Central memory CD4-positive, alpha-beta T cell (primary cell): ENCODE measurements at regions not wholly inside any gene's neighbourhood (a gene's known extent, or its start where the extent isn't known, plus 50 kb on each side); places are given as distances from the start of the nearest gene placed in this dataset.
"Not testable (repeated sequence)": the region's sequence is repeated elsewhere in the genome, so short reads cannot be mapped to it uniquely, and the experiment has no call there.

Source experiments
- DNase-seq: peaks from one replicate; pipeline ENCODE4 v3.0.0; 2022

- DNase-seq = no peak
Observed at GRCh38 chr4:18105030-18106011, 83.8 kb upstream of the LCORL start.

GRCh38 chr4:18103876-18104605 lies 82.5 kb upstream of the LCORL start:
- no peak for DNase-seq

DNA sequence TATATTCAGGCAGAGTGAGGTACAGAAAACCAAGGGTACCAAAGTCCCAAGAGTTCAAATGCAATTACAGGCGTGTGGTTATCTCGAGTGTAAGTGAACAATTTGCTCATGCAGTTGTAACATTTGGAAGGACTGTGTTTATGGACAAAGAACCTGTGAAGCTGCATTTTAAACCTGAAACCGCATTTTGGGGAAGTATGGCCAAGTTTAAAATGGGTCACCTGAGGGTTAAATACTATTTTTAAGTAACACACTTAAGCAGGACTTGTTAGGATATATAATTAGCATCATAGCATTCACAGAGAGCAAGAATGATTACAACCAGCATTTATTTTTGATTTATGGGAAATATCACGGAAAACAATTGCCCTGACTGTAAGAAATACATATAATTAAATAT lies 79.1 kb upstream of the LCORL start:
- no peak for DNase-seq

DNA sequence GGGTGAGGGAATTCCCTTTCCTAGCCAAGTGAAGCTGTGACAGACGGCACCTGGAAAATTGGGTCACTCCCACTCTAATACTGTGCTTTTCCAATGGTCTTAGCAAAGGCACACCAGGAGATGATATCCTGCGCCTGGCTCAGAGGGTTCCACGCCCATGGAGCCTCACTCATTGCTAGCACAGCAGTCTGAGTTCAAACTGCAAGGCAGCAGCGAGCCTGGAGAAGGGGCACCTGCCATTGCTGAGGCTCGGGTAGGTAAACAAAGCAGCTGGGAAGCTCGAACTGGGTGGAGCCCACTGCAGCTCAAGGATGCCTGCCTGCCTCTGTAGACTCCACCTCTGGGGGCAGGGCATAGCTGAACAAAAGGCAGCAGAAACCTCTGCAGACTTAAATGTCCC lies 68.9 kb upstream of the LCORL start:
- not testable (repeated sequence) for DNase-seq

GRCh38 chr4:18082236-18082635 lies 60.7 kb upstream of the LCORL start:
- DNase-seq = no peak

DNA sequence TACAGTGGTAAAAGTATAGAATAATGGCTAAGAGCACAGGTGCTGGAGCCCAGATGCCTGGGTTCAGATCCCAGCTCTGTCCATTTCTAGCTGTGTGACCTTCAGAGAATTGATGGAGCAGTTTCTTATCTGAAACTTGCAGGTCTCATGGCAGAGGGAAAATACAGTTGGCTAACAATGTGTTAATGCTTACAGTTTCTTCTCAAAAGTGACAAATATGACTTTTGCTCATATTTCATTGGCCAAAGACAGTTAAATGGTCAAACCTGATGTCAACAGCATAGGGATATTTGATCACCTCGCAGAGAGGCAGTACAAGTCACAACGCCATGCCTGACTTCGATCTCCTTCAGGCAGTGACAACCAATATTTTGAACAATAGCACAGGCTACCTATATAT lies 60.2 kb upstream of the LCORL start:
- no peak for DNase-seq

DNA sequence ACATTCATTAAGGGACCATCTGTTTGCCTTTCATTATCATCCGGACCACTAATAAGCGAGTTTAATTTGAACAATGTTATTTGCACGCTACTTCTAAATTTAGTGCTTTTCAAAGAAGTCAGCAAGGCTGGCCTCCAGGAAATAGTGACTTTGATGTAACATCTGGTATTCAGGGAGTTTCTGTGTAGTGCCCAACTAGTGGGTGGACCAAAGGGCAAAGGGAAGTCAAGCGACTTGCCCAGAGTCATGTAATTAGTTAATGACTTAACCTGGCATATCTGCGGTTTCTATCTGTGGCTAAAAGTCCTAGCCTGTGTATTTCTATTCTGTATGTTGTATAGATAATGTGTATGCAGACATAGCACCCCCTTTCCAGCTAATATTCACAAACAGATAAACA lies 56.3 kb upstream of the LCORL start:
- DNase-seq = no peak

- peak; percentile 27 for DNase-seq
Observed at GRCh38 chr4:18075823-18076433, 54.4 kb upstream of the LCORL start.

- no peak for DNase-seq
Observed at GRCh38 chr4:18071894-18072293, 50.3 kb upstream of the LCORL start.
